ENCODE measurements at regions not wholly inside any gene's neighbourhood (a gene's known extent, or its start where the extent isn't known, plus 50 kb on each side); places are given as distances from the start of the nearest gene placed in this dataset.
"Not testable (repeated sequence)": the region's sequence is repeated elsewhere in the genome, so short reads cannot be mapped to it uniquely, and the experiment has no call there.

GRCh38 chr2:16415861-16416260, 249.8 kb downstream of the CYRIA start:
- H3K4me1 ChIP-seq (ENCODE audit: control insufficient read depth, insufficient read depth, low read length); dilution Hi-C loops (cut with HindIII; ENCODE audit: low sequenced_read_pairs, unreplicated experiment); H3K4me2 ChIP-seq (ENCODE audit: low read depth, low read length); H4K5ac ChIP-seq (ENCODE audit: low read depth, low read length); CTCF ChIA-PET; H2BK120ac ChIP-seq (ENCODE audit: low read depth, low read length); H2AK5ac ChIP-seq (ENCODE audit: low read depth, low read length); H2BK5ac ChIP-seq (ENCODE audit: low read depth, low read length, poor library complexity, severe bottlenecking); H3K14ac ChIP-seq (replicated peaks; ENCODE audit: low read depth, low read length); H2AK9ac ChIP-seq (replicated peaks; ENCODE audit: low read depth, low read length, poor library complexity); H3K36me3 ChIP-seq (ENCODE audit: control insufficient read depth, insufficient read depth, low read length); H3K79me1 ChIP-seq (ENCODE audit: low read depth in 1 of 2, low read length in 2 of 2); H3K27ac ChIP-seq (ENCODE audit: insufficient read depth, low read length); H3K56ac ChIP-seq (ENCODE audit: extremely low read depth, insufficient read depth, low read length); H2BK15ac ChIP-seq (ENCODE audit: low read depth, low read length); H4K20me1 ChIP-seq (ENCODE audit: insufficient read depth, low read length); H3K27me3 ChIP-seq (ENCODE audit: control insufficient read depth, insufficient read depth, low read length); H3K4me3 ChIP-seq (ENCODE audit: insufficient read depth, low read depth, low read length); H3K4ac ChIP-seq (ENCODE audit: low read depth, low read length); intact Hi-C loops (cut with micrococcal nuclease); H4K8ac ChIP-seq (ENCODE audit: low read depth in 2 of 2, low read length in 2 of 2); POLR2A ChIA-PET (ENCODE audit: unreplicated experiment); ATAC-seq (ENCODE audit: low read depth); DNase-seq; H3K23ac ChIP-seq (ENCODE audit: low read depth, low read length); H3K18ac ChIP-seq (ENCODE audit: low read depth, low read length); BruUV-seq (replicated peaks); H3K9me1 ChIP-seq (ENCODE audit: insufficient read depth, low read length); in situ Hi-C loops (cut with MboI; ENCODE audit: low sequenced_read_pairs); H2BK20ac ChIP-seq (ENCODE audit: low read depth, low read length); H3K9ac ChIP-seq (ENCODE audit: low read depth, low read length); H4K91ac ChIP-seq (ENCODE audit: insufficient read depth, low read depth, low read length); H2AFZ ChIP-seq (replicated peaks; ENCODE audit: low read length, poor library complexity): not testable (repeated sequence)
- WGBS, 2 experiments (ENCODE audit: extremely low coverage in 2 of 2, insufficient read length in 1 of 2): no CpG with 5 or more reads among the region's 6 CpGs
- peaks cover 15% of the 10 kb centered on the region for H3K9me3 ChIP-seq (ENCODE audit: control insufficient read depth, insufficient read depth, low read length)

All from IMR-90 (cell line).